Lower leg skin (tissue), 3 donors: ENCODE measurements at regions not wholly inside any gene's neighbourhood (a gene's known extent, or its start where the extent isn't known, plus 50 kb on each side); places are given as distances from the start of the nearest gene placed in this dataset.

Source experiments
- CTCF ChIP-seq, 3 donors: fragments of 450-650 bp; IDR thresholded peaks; one replicate each; pipeline ENCODE4 v1.5.1; 2016; ENCODE audit warnings: antibody characterized with exemption in 3 of 3, mild to moderate bottlenecking in 3 of 3, moderate library complexity in 2 of 3
- POLR2A ChIP-seq, 2 donors: fragments of 450-650 bp; IDR thresholded peaks; one replicate each; pipeline ENCODE4 v1.6.1; 2016 to 2017; ENCODE audit warnings: antibody characterized with exemption in 2 of 2, mild to moderate bottlenecking in 1 of 2, moderate library complexity in 1 of 2

- TF ChIP-seq POLR2A (IDR thresholded peaks at IDR 0.05) (no peak), CTCF (IDR thresholded peaks at IDR 0.05) (no peak)
Measured at GRCh38 chr2:6310256-6311215, 555.2 kb downstream of the CMPK2 start.
